ENCODE measurements at regions not wholly inside any gene's neighbourhood (a gene's known extent, or its start where the extent isn't known, plus 50 kb on each side); places are given as distances from the start of the nearest gene placed in this dataset.

- Histone ChIP-seq H3K36me3 (no peaks in the 10 kb centered on the region), H3K27me3 (no peaks in the 10 kb centered on the region), H3K9ac (no peak overlapping the region), H3K27ac (no peak overlapping the region), H3K9me3 (ENCODE audit: low read depth) (no peaks in the 10 kb centered on the region), H3K4me1 (no peaks in the 10 kb centered on the region), H3F3A (ENCODE audit: low read depth) (no peaks in the 10 kb centered on the region), H3K79me2 (ENCODE audit: low read depth) (no peaks in the 10 kb centered on the region), H3K4me2 (no peak overlapping the region), H2AFZ (replicated peaks) (no peak overlapping the region), H4K20me1 (ENCODE audit: low read depth) (no peaks in the 10 kb centered on the region), H3K4me3 (no peak overlapping the region)
- Mint-ChIP-seq H3K27me3 (ENCODE audit: insufficient read depth, low read depth) (peaks cover under 1% of the 10 kb centered on the region), H3K4me1 (peaks cover 12% of the 10 kb centered on the region), H3K27ac (no peak overlapping the region), H3K4me3 (peak overlapping the region; percentile 53), H3K9me3 (peaks cover 14% of the 10 kb centered on the region), H3K36me3 (no peaks in the 10 kb centered on the region)
- no peak for DNase-seq (ENCODE audit: low spot score)
- TF ChIP-seq CTCF (IDR thresholded peaks at IDR 0.05): no peak
- no peak for TF ChIP-seq EZH2phosphoT487 (IDR thresholded peaks at IDR 0.05)
- no peak for TF ChIP-seq EZH2 (IDR thresholded peaks at IDR 0.05)
Observed at GRCh38 chr9:134501761-134502265, 139.8 kb upstream of the COL5A1 start.

DNA sequence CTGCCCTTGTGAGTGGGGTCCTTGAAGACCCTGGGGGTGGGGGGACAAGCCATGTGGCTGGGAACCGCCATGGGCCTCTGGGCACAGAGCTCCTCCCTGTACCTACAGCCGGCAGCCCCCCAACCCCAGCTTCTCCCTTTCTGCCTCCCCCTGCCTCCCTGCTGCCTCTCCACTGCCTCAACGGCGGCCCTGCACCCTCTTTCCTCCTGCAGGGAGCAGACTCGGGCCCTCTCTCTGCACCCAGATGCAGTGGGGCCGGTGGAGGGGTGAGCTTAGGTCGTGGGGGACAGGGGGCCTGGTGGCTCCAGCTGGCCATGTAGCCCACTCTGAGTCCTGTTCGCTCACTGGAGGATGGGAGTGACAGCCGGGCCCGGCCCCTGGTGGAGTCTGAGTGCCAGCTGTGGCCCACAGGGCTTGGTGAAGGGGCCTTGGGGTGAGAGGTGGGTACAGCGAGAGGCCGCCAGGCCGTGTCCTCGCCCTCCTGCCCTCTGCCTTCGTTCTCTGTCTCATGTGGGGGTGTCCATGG is 139.3 kb upstream of the COL5A1 start:
- Histone ChIP-seq H2AFZ (replicated peaks) (no peak overlapping the region), H3K27me3 (no peaks in the 10 kb centered on the region), H3K4me1 (no peaks in the 10 kb centered on the region), H3K4me2 (no peak overlapping the region), H3K9ac (no peak overlapping the region), H3K27ac (no peak overlapping the region), H3F3A (ENCODE audit: low read depth) (no peaks in the 10 kb centered on the region), H3K79me2 (ENCODE audit: low read depth) (no peaks in the 10 kb centered on the region), H3K36me3 (no peaks in the 10 kb centered on the region), H3K9me3 (ENCODE audit: low read depth) (no peaks in the 10 kb centered on the region), H4K20me1 (ENCODE audit: low read depth) (no peaks in the 10 kb centered on the region), H3K4me3 (no peak overlapping the region)
- H3K27ac Mint-ChIP-seq: no peak overlapping the region
- no peak for TF ChIP-seq EZH2phosphoT487 (IDR thresholded peaks at IDR 0.05)
- TF ChIP-seq EZH2 (IDR thresholded peaks at IDR 0.05): no peak
- no peak for TF ChIP-seq CTCF (IDR thresholded peaks at IDR 0.05)
- H3K4me3 Mint-ChIP-seq: no peak overlapping the region
- no peaks in the 10 kb centered on the region for H3K27me3 Mint-ChIP-seq (ENCODE audit: insufficient read depth, low read depth)
- no peaks in the 10 kb centered on the region for H3K36me3 Mint-ChIP-seq
- H3K4me1 Mint-ChIP-seq: peaks cover 9% of the 10 kb centered on the region
- H3K9me3 Mint-ChIP-seq: peaks cover 14% of the 10 kb centered on the region
- DNase-seq (ENCODE audit: low spot score): no peak

- no peak overlapping the region for H2AFZ ChIP-seq (replicated peaks)
- no peak overlapping the region for H3K9ac ChIP-seq
- no peaks in the 10 kb centered on the region for H3K27me3 ChIP-seq
- no peak overlapping the region for H3K4me3 Mint-ChIP-seq
- no peaks in the 10 kb centered on the region for H4K20me1 ChIP-seq (ENCODE audit: low read depth)
- H3K27ac ChIP-seq: no peak overlapping the region
- no peaks in the 10 kb centered on the region for H3F3A ChIP-seq (ENCODE audit: low read depth)
- TF ChIP-seq CTCF (IDR thresholded peaks at IDR 0.05): no peak
- TF ChIP-seq EZH2 (IDR thresholded peaks at IDR 0.05): no peak
- no peak for TF ChIP-seq EZH2phosphoT487 (IDR thresholded peaks at IDR 0.05)
- H3K27me3 Mint-ChIP-seq (ENCODE audit: insufficient read depth, low read depth): no peaks in the 10 kb centered on the region
- no peaks in the 10 kb centered on the region for H3K79me2 ChIP-seq (ENCODE audit: low read depth)
- no peaks in the 10 kb centered on the region for H3K36me3 Mint-ChIP-seq
- peaks cover 9% of the 10 kb centered on the region for H3K4me1 Mint-ChIP-seq
- H3K36me3 ChIP-seq: no peaks in the 10 kb centered on the region
- no peaks in the 10 kb centered on the region for H3K4me1 ChIP-seq
- H3K4me3 ChIP-seq: no peak overlapping the region
- no peak overlapping the region for H3K4me2 ChIP-seq
- no peak for DNase-seq (ENCODE audit: low spot score)
- no peaks in the 10 kb centered on the region for H3K9me3 ChIP-seq (ENCODE audit: low read depth)
- no peak overlapping the region for H3K27ac Mint-ChIP-seq
- peaks cover 14% of the 10 kb centered on the region for H3K9me3 Mint-ChIP-seq
Observed at GRCh38 chr9:134502809-134503211, 138.8 kb upstream of the COL5A1 start.
